ENCODE measurements at regions not wholly inside any gene's neighbourhood (a gene's known extent, or its start where the extent isn't known, plus 50 kb on each side); places are given as distances from the start of the nearest gene placed in this dataset.
"Not testable (repeated sequence)": the region's sequence is repeated elsewhere in the genome, so short reads cannot be mapped to it uniquely, and the experiment has no call there.

DNA sequence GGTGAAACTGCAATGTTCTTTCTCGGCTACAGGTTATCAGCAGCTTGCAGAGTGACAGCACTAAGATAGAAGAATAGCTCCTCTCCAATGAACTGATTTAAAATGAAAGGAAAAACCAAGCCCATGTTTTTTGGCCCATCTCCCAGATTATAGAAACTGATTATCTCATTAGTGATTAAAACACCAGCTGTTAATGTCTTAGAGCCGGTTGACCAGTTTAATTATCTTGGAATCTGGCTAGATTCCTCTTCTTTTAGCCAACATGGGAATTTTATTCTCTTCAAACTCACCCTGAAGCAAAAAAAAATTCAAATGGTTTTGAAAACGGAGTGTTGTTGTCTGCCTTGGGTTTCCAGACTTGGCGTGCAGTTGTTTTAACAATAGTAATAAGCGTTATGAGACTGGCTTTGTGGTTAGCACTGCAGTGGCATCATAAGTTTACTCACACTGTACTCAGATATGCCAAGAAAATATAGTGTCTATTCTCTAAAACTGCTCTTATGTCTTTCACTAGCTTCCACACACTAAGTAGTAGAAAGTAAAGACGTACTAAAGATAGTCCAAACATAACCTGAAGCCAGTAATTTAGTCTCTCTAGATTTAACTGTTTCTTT, 665.3 kb downstream of the STK39 start:
- TF ChIP-seq, protein P1, sequence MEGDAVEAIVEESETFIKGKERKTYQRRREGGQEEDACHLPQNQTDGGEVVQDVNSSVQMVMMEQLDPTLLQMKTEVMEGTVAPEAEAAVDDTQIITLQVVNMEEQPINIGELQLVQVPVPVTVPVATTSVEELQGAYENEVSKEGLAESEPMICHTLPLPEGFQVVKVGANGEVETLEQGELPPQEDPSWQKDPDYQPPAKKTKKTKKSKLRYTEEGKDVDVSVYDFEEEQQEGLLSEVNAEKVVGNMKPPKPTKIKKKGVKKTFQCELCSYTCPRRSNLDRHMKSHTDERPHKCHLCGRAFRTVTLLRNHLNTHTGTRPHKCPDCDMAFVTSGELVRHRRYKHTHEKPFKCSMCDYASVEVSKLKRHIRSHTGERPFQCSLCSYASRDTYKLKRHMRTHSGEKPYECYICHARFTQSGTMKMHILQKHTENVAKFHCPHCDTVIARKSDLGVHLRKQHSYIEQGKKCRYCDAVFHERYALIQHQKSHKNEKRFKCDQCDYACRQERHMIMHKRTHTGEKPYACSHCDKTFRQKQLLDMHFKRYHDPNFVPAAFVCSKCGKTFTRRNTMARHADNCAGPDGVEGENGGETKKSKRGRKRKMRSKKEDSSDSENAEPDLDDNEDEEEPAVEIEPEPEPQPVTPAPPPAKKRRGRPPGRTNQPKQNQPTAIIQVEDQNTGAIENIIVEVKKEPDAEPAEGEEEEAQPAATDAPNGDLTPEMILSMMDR (conservative IDR thresholded peaks at IDR 0.05; ENCODE audit: low read depth): no peak
- ChIA-PET CTCF (no interaction called here), POLR2A (ENCODE audit: low non-redundant PET) (no interaction called here)
- no peak for DNase-seq (ENCODE audit: low spot score)
- no peak overlapping the region for H3K27ac ChIP-seq

DNA sequence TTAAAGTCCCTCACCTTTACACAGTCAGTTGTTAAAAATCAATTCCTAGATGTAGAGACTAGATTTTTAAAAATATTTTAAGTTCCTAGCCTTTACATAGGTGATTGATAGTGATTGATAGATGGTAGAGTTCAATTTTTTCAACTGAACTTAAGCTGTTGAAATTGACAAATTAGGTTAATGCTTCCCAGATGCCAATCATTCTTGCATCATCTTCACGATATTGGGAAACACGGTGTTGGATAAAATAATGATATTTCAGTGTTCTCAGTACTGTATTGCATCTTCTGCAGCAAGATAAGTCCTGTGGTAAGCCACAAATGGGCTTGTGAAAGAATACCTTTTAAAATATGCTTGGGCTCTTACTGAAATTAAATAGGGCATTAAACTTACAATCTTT, 667.6 kb downstream of the STK39 start:
- ChIA-PET POLR2A (ENCODE audit: low non-redundant PET) (no interaction called here), CTCF (interaction anchor here (0.6 to 0.7 kb wide), 2 partner anchors 110 to 148 kb away, joined by 3 to 4 read pairs; no protein-coding TSS in a partner anchor)
- H3K27ac ChIP-seq: no peak overlapping the region
- TF ChIP-seq, protein P1 (conservative IDR thresholded peaks at IDR 0.05; ENCODE audit: low read depth): no peak
- no peak for DNase-seq (ENCODE audit: low spot score)

DNA sequence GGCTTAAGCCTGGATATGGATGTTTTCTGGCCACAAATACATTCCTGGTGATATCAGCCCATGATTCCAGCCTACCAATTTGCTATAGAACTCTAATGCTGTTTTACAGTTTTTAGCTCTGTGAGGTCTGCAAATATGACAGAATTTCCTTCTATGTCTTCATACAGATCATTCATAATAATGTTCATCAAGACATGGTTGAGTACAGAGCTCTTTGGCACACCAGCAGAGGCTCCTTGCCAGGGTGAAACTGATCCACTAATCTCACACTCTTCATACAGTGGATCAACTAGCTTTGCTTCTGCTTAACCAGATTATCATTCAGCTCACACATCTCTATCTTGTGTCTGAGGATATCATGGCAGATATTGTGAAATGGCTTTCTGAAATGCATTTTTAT, 672.1 kb downstream of the STK39 start:
- ChIA-PET CTCF (interaction anchor here (0.6 kb wide), 1 partner anchor 1219 kb away, joined by 3 read pairs; no protein-coding TSS in a partner anchor), POLR2A (ENCODE audit: low non-redundant PET) (no interaction called here)
- no peak overlapping the region for H3K27ac ChIP-seq
- TF ChIP-seq, protein P1 (conservative IDR thresholded peaks at IDR 0.05; ENCODE audit: low read depth): no peak
- DNase-seq (ENCODE audit: low spot score): no peak

DNA sequence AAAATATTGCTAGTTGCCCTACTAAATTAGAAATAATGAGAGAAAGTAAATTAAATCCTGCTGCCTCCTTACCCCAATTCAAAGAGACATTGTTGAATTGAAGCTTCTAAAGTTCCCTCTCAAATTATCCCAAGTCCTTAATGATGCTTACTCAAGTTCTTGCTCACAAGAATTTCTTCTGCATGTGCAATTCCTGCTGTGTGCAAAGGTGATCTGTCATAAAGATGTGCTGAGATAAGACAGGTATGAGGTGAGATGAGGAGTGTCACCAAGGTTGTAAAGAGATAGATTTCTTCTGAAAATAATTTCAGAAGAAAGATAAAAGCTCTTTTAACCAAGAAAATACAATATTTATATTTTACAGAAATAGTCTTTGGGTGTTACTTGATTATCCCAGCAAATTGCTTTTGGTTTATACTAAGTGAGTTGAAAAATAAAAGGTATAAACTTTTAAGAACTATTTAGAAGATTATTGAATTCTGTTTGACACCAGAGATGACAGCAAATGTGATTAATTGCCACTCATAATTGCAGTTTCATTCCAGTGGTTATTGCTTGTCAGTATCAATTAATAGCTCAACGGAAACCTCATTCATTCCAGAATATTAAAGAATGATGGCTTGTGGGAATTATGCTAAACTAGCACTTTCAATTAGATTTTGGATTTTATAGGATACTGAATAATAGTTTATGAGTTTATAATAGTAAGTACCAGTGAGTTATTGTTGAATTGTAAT, 674.3 kb downstream of the STK39 start:
- TF ChIP-seq, protein P1 (conservative IDR thresholded peaks at IDR 0.05; ENCODE audit: low read depth): no peak
- ChIA-PET CTCF (interaction anchor here (0.9 kb wide), 1 partner anchor 1992 kb away, joined by 4 read pairs; no protein-coding TSS in a partner anchor), POLR2A (ENCODE audit: low non-redundant PET) (no interaction called here)
- no peak overlapping the region for H3K27ac ChIP-seq
- no peak for DNase-seq (ENCODE audit: low spot score)

DNA sequence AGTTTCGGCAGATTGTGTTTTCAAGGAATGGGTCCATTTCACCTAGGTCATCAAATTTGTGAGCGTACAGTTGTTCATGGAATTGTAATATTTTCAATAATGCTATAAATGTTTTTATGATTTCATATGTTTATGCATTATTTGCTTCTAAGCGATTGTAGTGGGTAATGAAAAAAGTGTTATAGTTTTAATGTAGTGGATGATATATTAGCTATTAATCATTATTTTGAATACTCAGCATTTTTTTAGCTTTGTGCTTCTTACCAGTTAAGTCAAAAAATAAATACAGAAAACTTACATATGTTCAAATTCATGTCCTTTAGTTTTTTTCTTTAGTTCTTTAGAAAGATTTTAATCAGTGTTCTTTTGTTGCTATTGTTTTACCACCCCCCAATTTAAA, 677.0 kb downstream of the STK39 start:
- CTCF ChIA-PET: no interaction called here
- POLR2A ChIA-PET (ENCODE audit: low non-redundant PET): no interaction called here
- no peak for DNase-seq (ENCODE audit: low spot score)
- no peak overlapping the region for H3K27ac ChIP-seq
- TF ChIP-seq, protein P1 (conservative IDR thresholded peaks at IDR 0.05; ENCODE audit: low read depth): no peak

DNA sequence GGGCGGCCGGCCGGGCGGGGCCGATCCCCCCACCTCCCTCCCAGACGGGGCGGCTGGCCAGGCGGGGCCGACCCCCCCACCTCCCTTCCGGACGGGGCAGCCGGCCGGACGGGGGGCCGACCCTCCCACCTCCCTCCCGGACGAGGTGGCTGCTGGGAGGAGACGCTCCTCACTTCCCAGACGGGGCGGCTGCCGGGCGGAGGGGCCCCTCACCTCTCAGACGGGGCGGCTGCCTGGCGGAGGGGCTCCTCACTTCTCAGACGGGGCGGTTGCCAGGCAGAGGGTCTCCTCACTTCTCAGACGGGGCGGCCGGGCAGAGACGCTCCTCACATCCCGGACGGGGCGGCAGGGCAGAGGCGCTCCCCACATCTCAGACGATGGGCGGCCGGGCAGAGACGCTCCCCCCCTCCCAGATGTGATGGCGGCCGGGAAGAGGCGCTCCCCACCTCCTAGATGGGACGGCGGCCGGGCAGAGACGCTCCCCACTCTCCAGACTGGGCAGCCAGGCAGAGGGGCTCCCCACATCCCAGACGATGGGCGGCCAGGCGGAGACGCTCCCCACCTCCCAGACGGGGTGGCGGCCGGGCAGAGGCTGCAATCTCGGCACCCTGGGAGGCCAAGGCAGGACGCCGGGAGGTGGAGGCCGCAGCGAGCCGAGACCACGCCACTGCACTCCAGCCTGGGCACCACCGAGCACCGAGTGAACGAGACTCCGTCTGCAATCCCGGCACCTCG, 675.8 kb downstream of the XIRP2 start:
- H3K27ac ChIP-seq; DNase-seq (ENCODE audit: low spot score); POLR2A ChIA-PET (ENCODE audit: low non-redundant PET); CTCF ChIA-PET: not testable (repeated sequence)

DNA sequence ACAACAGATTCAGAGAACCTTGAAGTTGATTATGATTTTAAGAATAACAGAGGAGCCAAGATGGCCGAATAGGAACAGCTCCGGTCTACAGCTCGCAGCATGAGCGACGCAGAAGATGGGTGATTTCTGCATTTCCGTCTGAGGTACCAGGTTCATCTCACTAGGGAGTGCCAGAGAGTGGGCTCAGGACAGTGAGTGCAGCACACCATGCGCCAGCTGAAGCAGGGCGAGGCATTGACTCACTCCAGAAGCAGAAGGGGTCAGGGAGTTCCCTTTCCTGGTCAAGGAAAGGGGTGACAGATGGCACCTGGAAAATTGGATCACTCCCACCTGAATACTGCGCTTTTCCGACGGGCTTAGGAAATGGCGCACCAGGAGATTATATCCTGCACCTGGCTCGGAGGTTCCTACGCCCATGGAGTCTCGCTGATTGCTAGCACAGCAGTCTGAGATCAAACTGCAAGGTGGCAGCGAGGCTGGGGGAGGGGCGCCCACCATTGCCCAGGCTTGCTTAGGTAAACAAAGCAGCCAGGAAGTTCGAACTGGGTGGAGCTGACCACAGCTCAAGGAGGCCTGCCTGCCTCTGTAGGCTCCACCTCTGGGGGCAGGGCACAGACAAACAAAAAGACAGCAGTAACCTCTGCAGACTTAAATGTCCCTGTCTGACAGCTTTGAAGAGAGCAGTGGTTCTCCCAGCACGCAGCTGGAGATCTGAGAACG, 670.2 kb downstream of the XIRP2 start:
- POLR2A ChIA-PET (ENCODE audit: low non-redundant PET); DNase-seq (ENCODE audit: low spot score); H3K27ac ChIP-seq: not testable (repeated sequence)
- CTCF ChIA-PET: interaction anchor here (0.6 kb wide), 1 partner anchor 271 kb away, joined by 3 read pairs; no protein-coding TSS in a partner anchor
